ENCODE measurements at regions not wholly inside any gene's neighbourhood (a gene's known extent, or its start where the extent isn't known, plus 50 kb on each side); places are given as distances from the start of the nearest gene placed in this dataset.

DNA sequence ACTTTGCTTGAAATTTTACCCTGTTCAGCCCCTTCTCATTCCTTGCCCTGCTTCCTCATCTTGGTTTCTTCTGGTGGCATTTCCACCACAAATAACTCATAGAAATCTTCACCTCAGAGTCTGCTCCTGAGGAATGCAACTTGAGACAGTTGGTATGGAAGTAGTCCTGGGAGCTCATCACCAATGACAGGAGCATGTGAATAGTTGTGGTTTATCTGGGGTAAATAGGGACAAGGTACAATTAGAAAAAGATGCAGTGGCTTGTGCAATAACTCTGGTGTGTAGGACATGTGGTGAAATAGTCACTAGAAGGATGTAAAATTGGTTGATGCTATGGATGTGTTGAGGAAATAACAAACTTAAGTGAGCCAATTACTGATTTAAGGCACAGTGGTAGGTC is 72.7 kb upstream of the CHRNA7 start:
- intact Hi-C loops (cut with micrococcal nuclease): no loop called here

- intact Hi-C loops (cut with micrococcal nuclease): no loop called here
These were observed 65.6 kb upstream of the CHRNA7 start for GRCh38 chr15:31964586-31965307.

GRCh38 chr15:31970007-31970406 is 60.3 kb upstream of the CHRNA7 start:
- intact Hi-C loops (cut with micrococcal nuclease): no loop called here

GRCh38 chr15:31973197-31973596 is 57.1 kb upstream of the CHRNA7 start:
- intact Hi-C loops (cut with micrococcal nuclease): no loop called here

DNA sequence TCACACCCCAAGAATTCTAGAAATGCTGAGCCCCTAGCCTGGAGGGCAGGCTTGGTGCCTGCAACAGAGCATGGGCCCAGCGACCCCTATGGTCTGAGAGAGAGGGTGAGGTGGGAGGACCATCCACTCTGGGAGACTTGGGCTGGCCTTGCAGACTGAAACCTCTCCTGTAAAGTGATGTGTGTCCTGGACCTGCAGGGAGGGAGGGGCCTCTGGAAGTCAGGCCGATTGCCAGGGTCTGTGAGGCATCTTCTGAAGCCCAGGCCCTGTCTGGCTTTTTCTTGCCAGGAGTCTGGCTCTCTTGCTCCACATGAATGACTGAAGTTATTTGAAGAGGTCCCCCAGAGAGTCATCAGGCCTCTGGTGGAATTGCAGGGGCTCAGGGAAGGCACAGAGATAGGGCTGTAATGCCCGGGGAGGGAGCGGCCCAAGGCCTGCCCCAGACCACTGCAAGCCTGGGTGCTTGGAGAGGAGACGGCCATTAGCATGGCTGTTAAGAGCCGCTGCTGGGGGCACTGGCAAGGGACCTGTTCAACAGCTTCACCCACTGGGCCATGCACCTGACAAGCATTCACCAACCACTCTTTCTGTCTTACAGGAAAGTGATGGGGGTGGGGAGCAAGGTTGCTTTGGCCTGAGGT is 56.0 kb upstream of the CHRNA7 start:
- intact Hi-C loops (cut with micrococcal nuclease): no loop called here

DNA sequence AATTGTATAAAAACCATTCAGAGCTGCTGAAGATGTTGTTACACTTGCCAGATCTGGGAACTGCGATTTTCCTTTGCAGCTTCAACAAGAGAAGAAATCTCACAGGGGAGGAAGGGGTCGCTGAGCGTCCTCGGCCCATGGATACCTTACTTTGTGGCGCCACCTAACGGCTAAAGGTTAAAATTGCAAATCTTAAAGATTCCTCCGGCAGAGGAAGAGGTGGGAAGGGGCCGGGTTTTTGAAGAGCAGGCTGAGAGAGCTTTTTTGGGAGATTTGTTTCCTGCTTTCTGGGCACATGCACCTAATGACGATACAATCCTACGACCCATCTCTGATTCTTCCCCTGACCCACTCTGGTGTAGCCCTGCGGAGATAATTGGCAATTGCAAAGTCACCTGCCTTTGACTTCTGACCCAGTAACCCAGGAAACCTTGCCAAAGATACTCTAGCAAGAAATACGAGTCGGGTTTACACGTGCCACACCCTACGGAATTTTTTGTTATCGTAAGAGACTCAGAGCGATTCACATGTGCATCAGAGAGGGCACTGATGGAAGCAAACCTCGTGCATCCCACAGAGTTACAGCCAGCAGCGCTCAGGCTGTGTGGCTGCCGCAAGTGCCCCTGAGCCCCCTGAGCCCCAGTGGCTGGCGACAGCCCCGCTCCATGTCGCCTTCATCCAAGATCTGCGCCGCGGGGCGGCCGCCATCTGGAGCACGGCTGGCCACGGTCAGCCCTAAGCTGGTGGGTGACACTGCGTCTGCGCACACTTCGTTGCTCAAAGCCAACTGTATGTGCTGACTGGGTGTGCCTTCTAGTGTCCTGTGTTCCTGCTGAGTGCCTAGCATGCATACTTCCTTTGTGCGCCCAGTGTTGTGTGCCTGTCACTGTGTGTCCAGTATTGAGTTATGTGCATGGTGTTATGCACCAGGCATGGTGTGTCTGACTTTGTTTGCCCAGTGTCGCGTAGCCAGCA is 55.2 kb upstream of the CHRNA7 start:
- intact Hi-C loops (cut with micrococcal nuclease): no loop called here

DNA sequence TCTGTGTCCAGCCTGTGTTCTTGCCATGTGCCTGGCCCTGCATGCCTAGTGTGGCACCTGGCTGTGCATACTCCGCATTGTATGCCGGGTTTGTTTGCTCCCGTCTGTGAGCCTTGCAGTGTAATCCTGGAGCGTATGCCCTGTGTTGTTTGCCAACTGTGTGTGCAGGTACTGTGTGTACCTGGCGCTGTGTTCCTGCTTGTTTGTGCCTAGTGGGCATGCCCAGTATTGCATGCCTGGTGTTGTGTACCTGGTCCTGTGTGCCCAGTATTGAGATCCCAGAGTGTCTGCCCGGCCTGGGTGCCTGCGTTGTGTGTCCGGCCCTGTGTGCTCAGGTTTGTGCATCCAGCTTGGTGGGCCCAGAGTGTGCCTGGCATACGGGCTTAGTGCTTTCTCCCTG is 54.5 kb upstream of the CHRNA7 start:
- intact Hi-C loops (cut with micrococcal nuclease): no loop called here

DNA sequence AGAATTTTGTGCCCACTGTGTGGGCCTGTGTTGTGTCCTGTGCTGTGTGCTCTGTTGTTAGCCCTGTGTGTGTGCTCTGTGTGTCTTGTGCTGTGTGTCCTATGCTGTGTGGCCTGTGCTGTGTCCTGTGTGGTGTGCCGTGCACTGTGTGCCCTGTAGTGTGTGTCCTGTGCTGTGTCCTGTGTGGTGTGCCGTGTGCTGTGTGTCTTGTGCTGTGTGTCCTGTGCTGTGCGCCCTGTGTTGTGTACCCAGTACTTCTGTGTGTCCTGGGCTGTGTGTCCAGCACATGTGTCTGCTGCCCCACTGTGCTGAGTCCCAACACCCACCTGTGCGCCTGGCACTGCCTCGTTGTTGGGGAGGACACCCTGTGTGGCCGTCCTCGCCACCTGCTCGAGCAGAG is 53.2 kb upstream of the CHRNA7 start:
- intact Hi-C loops (cut with micrococcal nuclease): no loop called here

GRCh38 chr15:31977812-31978661 is 52.3 kb upstream of the CHRNA7 start:
- intact Hi-C loops (cut with micrococcal nuclease): no loop called here

All from T-helper 2 cell treated with Interferon-gamma antibody and Interleukin-4, amounts not matched to agents 100 ng/mL and 5 ng/mL, for 36 hours (primary cell).